Osteoblast (primary cell): ENCODE measurements at regions not wholly inside any gene's neighbourhood (a gene's known extent, or its start where the extent isn't known, plus 50 kb on each side); places are given as distances from the start of the nearest gene placed in this dataset.

ENCODE experiments used
- DNase-seq: peaks from one replicate; pipeline ENCODE4 v3.0.0; 2011; ENCODE audit warnings: low spot score, mixed read lengths; ENCODE audit not compliant: insufficient read length; ENCODE audit errors: missing footprints
- H2AFZ ChIP-seq: 2 replicates; pipeline ENCODE4 v1.6.0; 2011; ENCODE audit warnings: mild to moderate bottlenecking, low read length
- H3K27ac ChIP-seq: 2 replicates; pipeline ENCODE4 v1.5.1; 2011; ENCODE audit warnings: mild to moderate bottlenecking, low read depth, low read length, moderate library complexity
- H3K27me3 ChIP-seq: 2 replicates; pipeline ENCODE4 v1.6.0; 2012; ENCODE audit warnings: mild to moderate bottlenecking, control low read depth, inconsistent platforms, low read length, moderate library complexity; ENCODE audit not compliant: insufficient read depth
- H3K36me3 ChIP-seq: 2 replicates; pipeline ENCODE4 v1.5.1; 2011; ENCODE audit warnings: mild to moderate bottlenecking, low read length, control low read depth, moderate library complexity; ENCODE audit not compliant: insufficient read depth
- H3K4me1 ChIP-seq: 2 replicates; pipeline ENCODE4 v1.5.1; 2011; ENCODE audit warnings: mild to moderate bottlenecking, low read length, control low read depth, moderate library complexity; ENCODE audit not compliant: insufficient read depth
- H3K4me2 ChIP-seq: 2 replicates; pipeline ENCODE4 v1.6.0; 2011; ENCODE audit warnings: mild to moderate bottlenecking, low read length; ENCODE audit not compliant: insufficient read depth
- H3K4me3 ChIP-seq: fragments of 200-600 bp; sonication (generic); 3 replicates; pipeline ENCODE4 v1.5.1; 2012; ENCODE audit warnings: mild to moderate bottlenecking, low read length, inconsistent platforms; ENCODE audit not compliant: insufficient read depth
- H3K79me2 ChIP-seq: 2 replicates; pipeline ENCODE4 v1.6.0; 2012; ENCODE audit warnings: mild to moderate bottlenecking, low read length, control low read depth, inconsistent platforms; ENCODE audit not compliant: insufficient read depth
- H3K9me3 ChIP-seq: 2 replicates; pipeline ENCODE4 v1.5.1; 2011; ENCODE audit warnings: low read depth, low read length, control low read depth
- H4K20me1 ChIP-seq: 2 replicates; pipeline ENCODE4 v1.6.0; 2012; ENCODE audit warnings: mild to moderate bottlenecking, low read length, control low read depth; ENCODE audit not compliant: insufficient read depth
- TF ChIP-seq, protein P1 (sequence below): IDR thresholded peaks from 2 replicates; pipeline ENCODE4 v1.5.1; 2011; ENCODE audit warnings: mild to moderate bottlenecking, low read depth, low read length, moderate library complexity; ENCODE audit errors: extremely low read depth

- DNase-seq: peak; percentile 38
- Histone ChIP-seq H3K4me1 (no peaks in the 10 kb centered on the region), H3K27ac (no peak overlapping the region), H4K20me1 (no peaks in the 10 kb centered on the region), H3K79me2 (no peaks in the 10 kb centered on the region), H3K27me3 (no peaks in the 10 kb centered on the region), H3K36me3 (no peaks in the 10 kb centered on the region), H3K4me3 (no peak overlapping the region), H3K4me2 (no peak overlapping the region), H2AFZ (no peak overlapping the region), H3K9me3 (no peaks in the 10 kb centered on the region)
- TF ChIP-seq, protein P1, sequence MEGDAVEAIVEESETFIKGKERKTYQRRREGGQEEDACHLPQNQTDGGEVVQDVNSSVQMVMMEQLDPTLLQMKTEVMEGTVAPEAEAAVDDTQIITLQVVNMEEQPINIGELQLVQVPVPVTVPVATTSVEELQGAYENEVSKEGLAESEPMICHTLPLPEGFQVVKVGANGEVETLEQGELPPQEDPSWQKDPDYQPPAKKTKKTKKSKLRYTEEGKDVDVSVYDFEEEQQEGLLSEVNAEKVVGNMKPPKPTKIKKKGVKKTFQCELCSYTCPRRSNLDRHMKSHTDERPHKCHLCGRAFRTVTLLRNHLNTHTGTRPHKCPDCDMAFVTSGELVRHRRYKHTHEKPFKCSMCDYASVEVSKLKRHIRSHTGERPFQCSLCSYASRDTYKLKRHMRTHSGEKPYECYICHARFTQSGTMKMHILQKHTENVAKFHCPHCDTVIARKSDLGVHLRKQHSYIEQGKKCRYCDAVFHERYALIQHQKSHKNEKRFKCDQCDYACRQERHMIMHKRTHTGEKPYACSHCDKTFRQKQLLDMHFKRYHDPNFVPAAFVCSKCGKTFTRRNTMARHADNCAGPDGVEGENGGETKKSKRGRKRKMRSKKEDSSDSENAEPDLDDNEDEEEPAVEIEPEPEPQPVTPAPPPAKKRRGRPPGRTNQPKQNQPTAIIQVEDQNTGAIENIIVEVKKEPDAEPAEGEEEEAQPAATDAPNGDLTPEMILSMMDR: no peak
These were observed 610.1 kb upstream of the NEGR1 start for GRCh38 chr1:72892461-72892860.

DNA sequence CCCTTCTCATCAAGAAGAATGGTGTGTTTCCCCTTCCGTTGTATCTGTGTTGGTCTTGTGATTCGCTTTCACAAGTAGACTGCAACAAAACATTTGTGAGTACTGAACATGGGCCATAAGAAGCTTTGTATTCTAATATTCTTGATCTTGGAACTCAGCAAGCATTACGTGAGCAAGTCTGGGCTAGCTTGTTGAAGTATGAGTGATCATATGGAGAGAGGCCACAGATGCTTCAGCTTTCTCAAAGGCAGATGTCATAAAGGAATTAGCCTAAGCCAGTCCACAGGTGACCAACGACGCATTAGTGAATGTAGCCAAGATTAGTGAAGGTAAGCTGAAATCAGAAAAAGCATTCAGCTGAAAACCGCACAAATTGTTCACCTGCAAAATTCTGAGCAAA lies 609.6 kb upstream of the NEGR1 start:
- no peaks in the 10 kb centered on the region for H3K4me1 ChIP-seq
- H3K4me3 ChIP-seq: no peak overlapping the region
- H3K27ac ChIP-seq: no peak overlapping the region
- H3K36me3 ChIP-seq: no peaks in the 10 kb centered on the region
- no peaks in the 10 kb centered on the region for H3K79me2 ChIP-seq
- H2AFZ ChIP-seq: no peak overlapping the region
- no peaks in the 10 kb centered on the region for H4K20me1 ChIP-seq
- H3K9me3 ChIP-seq: no peaks in the 10 kb centered on the region
- no peak for DNase-seq
- H3K27me3 ChIP-seq: no peaks in the 10 kb centered on the region
- TF ChIP-seq, protein P1: no peak
- H3K4me2 ChIP-seq: no peak overlapping the region

GRCh38 chr1:72885841-72886240 lies 603.5 kb upstream of the NEGR1 start:
- Histone ChIP-seq H2AFZ (no peak overlapping the region), H3K27ac (no peak overlapping the region), H3K27me3 (no peaks in the 10 kb centered on the region), H3K79me2 (no peaks in the 10 kb centered on the region), H3K36me3 (no peaks in the 10 kb centered on the region), H3K4me1 (no peaks in the 10 kb centered on the region), H3K4me2 (no peak overlapping the region), H3K9me3 (no peaks in the 10 kb centered on the region), H4K20me1 (no peaks in the 10 kb centered on the region), H3K4me3 (no peak overlapping the region)
- TF ChIP-seq, protein P1: no peak
- DNase-seq: no peak

GRCh38 chr1:72885017-72885416 lies 602.7 kb upstream of the NEGR1 start:
- H3K4me1 ChIP-seq: no peaks in the 10 kb centered on the region
- no peak for DNase-seq
- no peaks in the 10 kb centered on the region for H3K9me3 ChIP-seq
- no peak overlapping the region for H2AFZ ChIP-seq
- H3K36me3 ChIP-seq: no peaks in the 10 kb centered on the region
- TF ChIP-seq, protein P1: no peak
- no peak overlapping the region for H3K27ac ChIP-seq
- H4K20me1 ChIP-seq: no peaks in the 10 kb centered on the region
- no peaks in the 10 kb centered on the region for H3K79me2 ChIP-seq
- H3K4me2 ChIP-seq: no peak overlapping the region
- H3K4me3 ChIP-seq: no peak overlapping the region
- no peaks in the 10 kb centered on the region for H3K27me3 ChIP-seq
